GM18909 (cell line): ENCODE measurements at regions not wholly inside any gene's neighbourhood (a gene's known extent, or its start where the extent isn't known, plus 50 kb on each side); places are given as distances from the start of the nearest gene placed in this dataset.
"Not testable (repeated sequence)": the region's sequence is repeated elsewhere in the genome, so short reads cannot be mapped to it uniquely, and the experiment has no call there.

Source experiments
- ATAC-seq: cut with Tn5 transposase; IDR thresholded peaks from one replicate; pipeline ENCODE4 v1.9.1; 2021; ENCODE audit warnings: mild to moderate bottlenecking; ENCODE audit not compliant: unreplicated experiment, poor library complexity

- ATAC-seq: no peak
These were observed 168.2 kb downstream of the THBS2 start for GRCh38 chr6:169085466-169085865.

GRCh38 chr6:169084557-169084956, 169.1 kb downstream of the THBS2 start:
- not testable (repeated sequence) for ATAC-seq

- no peak for ATAC-seq
These were observed 169.6 kb downstream of the THBS2 start for GRCh38 chr6:169084067-169084466.

- no peak for ATAC-seq
These were observed 170.2 kb downstream of the THBS2 start for GRCh38 chr6:169083508-169083874.

- ATAC-seq: no peak
These were observed 170.7 kb downstream of the THBS2 start for GRCh38 chr6:169082817-169083507.

GRCh38 chr6:169082093-169082492, 171.6 kb downstream of the THBS2 start:
- no peak for ATAC-seq

- no peak for ATAC-seq
These were observed 172.4 kb downstream of the THBS2 start for GRCh38 chr6:169081248-169081647.

GRCh38 chr6:169079650-169080049, 174.0 kb downstream of the THBS2 start:
- ATAC-seq: no peak

GRCh38 chr6:169078399-169079145, 175.1 kb downstream of the THBS2 start:
- ATAC-seq: no peak

GRCh38 chr6:169075915-169076654, 177.6 kb downstream of the THBS2 start:
- no peak for ATAC-seq

- no peak for ATAC-seq
These were observed 178.3 kb downstream of the THBS2 start for GRCh38 chr6:169075211-169075914.

GRCh38 chr6:169074526-169074925, 179.1 kb downstream of the THBS2 start:
- no peak for ATAC-seq

- no peak for ATAC-seq
These were observed 180.3 kb downstream of the THBS2 start for GRCh38 chr6:169073311-169073710.

- no peak for ATAC-seq
These were observed 181.3 kb downstream of the THBS2 start for GRCh38 chr6:169072127-169073042.

- ATAC-seq: no peak
These were observed 182.3 kb downstream of the THBS2 start for GRCh38 chr6:169071394-169071793.

- no peak for ATAC-seq
These were observed 183.0 kb downstream of the THBS2 start for GRCh38 chr6:169070506-169071176.

- ATAC-seq: no peak
These were observed 184.3 kb downstream of the THBS2 start for GRCh38 chr6:169069356-169069755.

- ATAC-seq: no peak
These were observed 189.5 kb downstream of the THBS2 start for GRCh38 chr6:169064194-169064593.

- no peak for ATAC-seq
These were observed 191.4 kb downstream of the THBS2 start for GRCh38 chr6:169062272-169062671.
